ENCODE measurements at regions not wholly inside any gene's neighbourhood (a gene's known extent, or its start where the extent isn't known, plus 50 kb on each side); places are given as distances from the start of the nearest gene placed in this dataset.
"Not testable (repeated sequence)": the region's sequence is repeated elsewhere in the genome, so short reads cannot be mapped to it uniquely, and the experiment has no call there.

GRCh38 chr5:53733853-53734252 lies 173.4 kb downstream of the NDUFS4 start:
- Mint-ChIP-seq H3K4me1 (peaks cover 7% of the 10 kb centered on the region), H3K27me3 (peaks cover 2% of the 10 kb centered on the region), H3K4me3 (no peak overlapping the region), H3K27ac (no peak overlapping the region), H3K36me3 (no peaks in the 10 kb centered on the region), H3K9me3 (no peaks in the 10 kb centered on the region)
- ATAC-seq (ENCODE audit: low read depth) (no peak), DNase-seq (no peak)
- POLR2A ChIA-PET: no interaction called here

DNA sequence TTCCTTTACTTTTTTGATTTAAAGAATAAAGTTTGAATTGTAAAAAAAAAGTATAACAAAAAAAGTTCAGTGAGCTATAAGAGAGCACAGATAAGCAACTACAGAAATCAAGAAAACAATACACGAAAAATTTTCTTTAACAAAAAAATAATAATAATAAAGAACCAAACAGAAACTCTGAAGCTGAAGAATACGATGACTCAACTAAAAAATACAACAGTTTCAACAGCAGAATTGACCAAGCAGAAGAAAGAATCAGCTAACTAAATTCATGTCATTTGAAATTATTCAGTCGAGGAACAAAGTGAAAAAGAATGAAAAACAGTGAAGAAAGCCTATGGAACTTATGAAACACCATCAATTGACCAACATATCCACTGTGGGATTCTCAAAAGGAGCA lies 177.7 kb downstream of the NDUFS4 start:
- H3K9me3 Mint-ChIP-seq: peaks cover 2% of the 10 kb centered on the region
- no peaks in the 10 kb centered on the region for H3K36me3 Mint-ChIP-seq
- no peak for DNase-seq
- no peak for ATAC-seq (ENCODE audit: low read depth)
- no peak overlapping the region for H3K4me3 Mint-ChIP-seq
- H3K4me1 Mint-ChIP-seq: no peaks in the 10 kb centered on the region
- POLR2A ChIA-PET: no interaction called here
- peaks cover 4% of the 10 kb centered on the region for H3K27me3 Mint-ChIP-seq
- H3K27ac Mint-ChIP-seq: no peak overlapping the region

DNA sequence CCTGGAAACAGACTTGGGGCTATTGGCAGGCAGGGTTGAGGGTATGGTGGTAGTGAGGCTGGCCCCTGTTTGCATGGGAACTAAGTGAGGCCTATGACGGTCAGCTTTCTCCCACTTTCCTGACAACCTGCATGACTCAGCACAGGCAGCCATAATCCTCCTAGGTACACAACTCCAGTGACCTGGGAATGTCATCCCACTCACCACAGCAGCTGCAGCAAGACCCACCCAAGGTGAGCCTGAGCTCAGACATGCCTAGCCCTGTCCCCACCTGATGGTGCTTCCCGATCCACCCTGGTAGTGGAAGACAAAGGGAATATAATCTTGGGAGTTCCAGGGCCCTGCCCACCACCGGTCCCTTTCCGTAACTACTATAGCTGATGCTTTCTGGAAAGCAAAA lies 178.7 kb downstream of the NDUFS4 start:
- H3K9me3 Mint-ChIP-seq: peaks cover 2% of the 10 kb centered on the region
- H3K27ac Mint-ChIP-seq: no peak overlapping the region
- no peak for DNase-seq

GRCh38 chr5:53749621-53750020 lies 189.2 kb downstream of the NDUFS4 start:
- DNase-seq: no peak
- Mint-ChIP-seq H3K4me1 (no peaks in the 10 kb centered on the region), H3K9me3 (peaks cover 20% of the 10 kb centered on the region), H3K36me3 (no peaks in the 10 kb centered on the region), H3K4me3 (no peak overlapping the region), H3K27me3 (no peaks in the 10 kb centered on the region), H3K27ac (no peak overlapping the region)
- POLR2A ChIA-PET: no interaction called here
- ATAC-seq (ENCODE audit: low read depth): no peak

More for the DNA sequence above, 178.7 kb downstream of the NDUFS4 start:
- no peaks in the 10 kb centered on the region for H3K4me1 Mint-ChIP-seq
- peaks cover 4% of the 10 kb centered on the region for H3K27me3 Mint-ChIP-seq
- ATAC-seq (ENCODE audit: low read depth): no peak
- H3K36me3 Mint-ChIP-seq: no peaks in the 10 kb centered on the region
- POLR2A ChIA-PET: no interaction called here
- H3K4me3 Mint-ChIP-seq: no peak overlapping the region

DNA sequence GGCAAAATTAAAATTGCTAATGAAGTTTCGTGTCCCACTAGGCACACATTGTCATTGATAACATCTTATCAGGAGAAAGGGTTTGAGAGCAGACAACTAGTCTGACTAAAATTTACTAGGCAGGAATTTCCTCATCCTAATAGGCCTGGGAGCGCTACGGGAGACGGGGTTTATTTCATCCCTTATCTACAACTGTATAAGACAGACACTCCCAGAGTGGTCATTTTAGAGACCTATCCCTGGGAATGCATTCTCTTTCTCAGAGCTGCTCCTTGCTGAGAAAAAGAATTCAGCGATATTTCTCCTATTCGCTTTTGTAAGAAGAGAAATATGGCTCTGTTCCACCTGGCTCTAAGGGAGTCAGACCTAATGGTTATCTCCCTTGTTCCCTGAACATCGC lies 191.8 kb downstream of the NDUFS4 start:
- ATAC-seq (ENCODE audit: low read depth); H3K27ac Mint-ChIP-seq; H3K4me3 Mint-ChIP-seq; H3K4me1 Mint-ChIP-seq; POLR2A ChIA-PET; H3K36me3 Mint-ChIP-seq; H3K27me3 Mint-ChIP-seq; DNase-seq: not testable (repeated sequence)
- H3K9me3 Mint-ChIP-seq: peaks cover 20% of the 10 kb centered on the region

DNA sequence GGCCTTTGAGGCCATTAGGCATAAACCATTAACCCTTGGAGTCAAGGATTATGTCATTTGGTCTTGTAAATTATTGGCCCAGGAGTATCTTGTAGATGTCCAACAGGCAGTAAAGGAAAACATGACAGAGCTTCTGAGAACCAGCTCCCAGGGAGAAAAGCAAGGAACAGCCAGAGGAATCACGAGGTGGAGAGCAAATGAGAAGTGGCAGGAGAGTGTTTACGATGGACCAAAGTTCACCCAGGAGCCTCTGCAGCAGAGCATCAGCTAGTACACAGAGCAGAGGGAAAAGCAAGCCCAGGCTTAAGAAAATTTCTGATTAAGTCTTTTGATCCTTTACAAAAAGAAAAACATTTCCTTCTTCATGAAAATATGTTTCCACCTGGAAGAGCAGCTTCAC lies 206.2 kb downstream of the NDUFS4 start:
- Mint-ChIP-seq H3K4me3 (no peak overlapping the region), H3K36me3 (no peaks in the 10 kb centered on the region), H3K27ac (no peak overlapping the region)

GRCh38 chr5:53777864-53778618 lies 217.6 kb downstream of the NDUFS4 start:
- POLR2A ChIA-PET: no interaction called here

More for the DNA sequence above, 206.2 kb downstream of the NDUFS4 start:
- no peak for DNase-seq
- ATAC-seq (ENCODE audit: low read depth): no peak
- H3K4me1 Mint-ChIP-seq: no peaks in the 10 kb centered on the region
- peaks cover 13% of the 10 kb centered on the region for H3K27me3 Mint-ChIP-seq
- POLR2A ChIA-PET: no interaction called here
- H3K9me3 Mint-ChIP-seq: peaks cover 5% of the 10 kb centered on the region

DNA sequence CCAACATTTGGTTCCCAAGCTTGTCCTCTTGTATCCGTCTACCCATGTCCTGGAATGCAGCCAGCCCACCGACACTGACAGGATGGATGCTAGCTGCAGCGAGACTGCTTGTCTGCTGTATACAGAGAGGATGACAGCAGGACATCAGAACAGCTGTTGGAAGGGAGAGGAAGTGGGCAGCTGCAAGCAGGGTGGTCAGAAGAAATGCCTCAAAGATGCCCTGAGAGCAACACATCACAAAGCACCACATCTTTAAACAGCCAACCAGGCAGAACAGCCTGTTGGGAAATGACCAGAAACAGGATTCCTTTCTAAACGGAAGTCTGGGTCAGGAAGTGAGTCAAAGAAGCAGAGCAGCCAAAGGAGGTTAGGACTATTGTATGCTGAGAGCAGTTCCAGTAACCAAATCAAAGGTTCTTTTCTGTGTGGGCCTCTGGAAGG lies 219.1 kb downstream of the NDUFS4 start:
- POLR2A ChIA-PET: no interaction called here
- no peak for DNase-seq
- H3K4me3 Mint-ChIP-seq: no peak overlapping the region
- H3K4me1 Mint-ChIP-seq: peaks cover 11% of the 10 kb centered on the region
- peak overlapping the region; percentile 3 for H3K27ac Mint-ChIP-seq
- no peak for ATAC-seq (ENCODE audit: low read depth)
- H3K9me3 Mint-ChIP-seq: no peaks in the 10 kb centered on the region
- H3K27me3 Mint-ChIP-seq: peaks cover 2% of the 10 kb centered on the region
- no peaks in the 10 kb centered on the region for H3K36me3 Mint-ChIP-seq

More at GRCh38 chr5:53777864-53778618, 217.6 kb downstream of the NDUFS4 start:
- Mint-ChIP-seq H3K27me3 (no peaks in the 10 kb centered on the region), H3K9me3 (no peaks in the 10 kb centered on the region), H3K27ac (no peak overlapping the region), H3K4me1 (peaks cover 11% of the 10 kb centered on the region), H3K36me3 (no peaks in the 10 kb centered on the region), H3K4me3 (no peak overlapping the region)
- ATAC-seq (ENCODE audit: low read depth) (no peak), DNase-seq (no peak)

- Mint-ChIP-seq H3K36me3 (no peaks in the 10 kb centered on the region), H3K9me3 (peaks cover 4% of the 10 kb centered on the region), H3K27me3 (peaks cover 9% of the 10 kb centered on the region), H3K27ac (no peak overlapping the region), H3K4me3 (no peak overlapping the region), H3K4me1 (peaks cover 11% of the 10 kb centered on the region)
- DNase-seq: no peak
- POLR2A ChIA-PET: no interaction called here
- ATAC-seq (ENCODE audit: low read depth): no peak
These were observed 222.2 kb downstream of the NDUFS4 start for GRCh38 chr5:53782620-53783019.

GRCh38 chr5:53783624-53784228 lies 223.3 kb downstream of the NDUFS4 start:
- no peak overlapping the region for H3K4me3 Mint-ChIP-seq
- no peak for DNase-seq
- ATAC-seq (ENCODE audit: low read depth): no peak
- POLR2A ChIA-PET: no interaction called here
- peaks cover 4% of the 10 kb centered on the region for H3K9me3 Mint-ChIP-seq
- H3K27ac Mint-ChIP-seq: no peak overlapping the region
- peaks cover 9% of the 10 kb centered on the region for H3K27me3 Mint-ChIP-seq
- peaks cover 8% of the 10 kb centered on the region for H3K4me1 Mint-ChIP-seq
- H3K36me3 Mint-ChIP-seq: no peaks in the 10 kb centered on the region

GRCh38 chr5:53784596-53784995 lies 224.2 kb downstream of the NDUFS4 start:
- peaks cover 9% of the 10 kb centered on the region for H3K27me3 Mint-ChIP-seq
- H3K4me1 Mint-ChIP-seq: peaks cover 5% of the 10 kb centered on the region
- POLR2A ChIA-PET: no interaction called here
- ATAC-seq (ENCODE audit: low read depth) (no peak), DNase-seq (no peak)
- peaks cover 4% of the 10 kb centered on the region for H3K9me3 Mint-ChIP-seq
- H3K4me3 Mint-ChIP-seq: no peak overlapping the region
- H3K36me3 Mint-ChIP-seq: no peaks in the 10 kb centered on the region
- H3K27ac Mint-ChIP-seq: no peak overlapping the region

DNA sequence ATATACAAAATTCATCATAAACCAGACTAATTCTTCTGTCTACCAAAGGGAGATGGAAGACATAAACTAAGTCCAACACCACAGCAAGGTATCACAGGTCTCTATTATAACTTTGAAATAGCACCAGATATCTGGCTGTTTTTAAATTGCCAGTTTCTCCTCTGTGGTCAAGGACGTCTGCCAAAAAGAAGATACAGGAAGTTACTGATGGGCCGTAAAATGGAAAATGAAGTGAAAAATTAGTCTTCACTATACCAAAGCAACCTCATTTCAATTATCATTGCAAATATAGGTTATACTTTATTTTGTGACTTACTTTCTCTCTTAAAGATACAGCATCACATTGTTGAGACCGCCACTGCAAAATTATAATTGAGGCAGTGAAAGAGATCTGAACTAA lies 225.5 kb downstream of the NDUFS4 start:
- POLR2A ChIA-PET: no interaction called here
- H3K4me3 Mint-ChIP-seq: no peak overlapping the region
- DNase-seq (no peak), ATAC-seq (ENCODE audit: low read depth) (no peak)
- peaks cover 4% of the 10 kb centered on the region for H3K9me3 Mint-ChIP-seq
- no peaks in the 10 kb centered on the region for H3K36me3 Mint-ChIP-seq
- H3K27ac Mint-ChIP-seq: no peak overlapping the region
- no peaks in the 10 kb centered on the region for H3K4me1 Mint-ChIP-seq
- H3K27me3 Mint-ChIP-seq: peaks cover 9% of the 10 kb centered on the region

DNA sequence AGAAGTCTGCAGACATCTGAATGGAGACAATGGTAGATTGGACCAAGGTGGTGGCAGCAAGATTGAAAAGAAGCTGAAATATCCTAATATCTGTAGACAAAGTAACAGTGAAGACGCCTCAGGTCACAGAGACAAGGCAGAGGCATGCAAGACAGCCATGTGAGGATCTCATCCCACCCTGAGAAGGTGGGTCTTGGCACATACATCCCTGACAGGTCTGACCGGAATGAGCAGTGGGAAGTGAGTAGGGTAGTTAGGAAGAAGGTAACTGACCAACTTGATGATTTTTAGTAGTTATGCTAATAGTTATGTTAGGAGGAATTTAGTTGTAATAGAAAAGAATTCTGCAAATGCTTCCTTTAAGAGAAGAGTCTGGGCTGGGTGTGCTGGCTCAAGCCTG lies 229.6 kb downstream of the NDUFS4 start:
- no peak overlapping the region for H3K27ac Mint-ChIP-seq
- peaks cover 4% of the 10 kb centered on the region for H3K9me3 Mint-ChIP-seq
- POLR2A ChIA-PET: no interaction called here
- no peak for ATAC-seq (ENCODE audit: low read depth)
- H3K27me3 Mint-ChIP-seq: peaks cover 5% of the 10 kb centered on the region
- H3K4me1 Mint-ChIP-seq: no peaks in the 10 kb centered on the region
- H3K36me3 Mint-ChIP-seq: no peaks in the 10 kb centered on the region
- no peak for DNase-seq
- H3K4me3 Mint-ChIP-seq: no peak overlapping the region

- DNase-seq: no peak
- peaks cover 8% of the 10 kb centered on the region for H3K27me3 Mint-ChIP-seq
- no peak overlapping the region for H3K4me3 Mint-ChIP-seq
- H3K9me3 Mint-ChIP-seq: no peaks in the 10 kb centered on the region
- H3K36me3 Mint-ChIP-seq: no peaks in the 10 kb centered on the region
- POLR2A ChIA-PET: no interaction called here
- H3K27ac Mint-ChIP-seq: no peak overlapping the region
- H3K4me1 Mint-ChIP-seq: no peaks in the 10 kb centered on the region
- no peak for ATAC-seq (ENCODE audit: low read depth)
These were observed 231.9 kb downstream of the NDUFS4 start for GRCh38 chr5:53792338-53792737.
